Psoas muscle (tissue), 7 donors: ENCODE measurements at regions not wholly inside any gene's neighbourhood (a gene's known extent, or its start where the extent isn't known, plus 50 kb on each side); places are given as distances from the start of the nearest gene placed in this dataset.

Source experiments
- ATAC-seq, 4 donors: fragments of 200-7000 bp; cut with Tn5 transposase; one replicate each; pipeline ENCODE4 v1.9.1; 2020; ENCODE audit warnings: moderate library complexity in 3 of 4, mild to moderate bottlenecking in 2 of 4
- DNase-seq, 2 donors: peaks; one replicate each; pipeline ENCODE4 v3.0.0-alpha.2; 2020
- H3K27ac ChIP-seq: fragments of 200-600 bp; one replicate; pipeline ENCODE4 v1.8.0; 2022
- H3K27me3 ChIP-seq, 3 donors: fragments of 200-600 bp in 1 of 3; one replicate each; pipeline versions ENCODE4 v1.6.1 to v1.8.0; 2013 to 2022; ENCODE audit warnings: low read length in 2 of 3, mild to moderate bottlenecking in 2 of 3, moderate library complexity in 1 of 3; ENCODE audit not compliant: insufficient read depth in 3 of 3
- H3K36me3 ChIP-seq, 2 donors: fragments of 200-600 bp in 1 of 2; one replicate each; pipeline versions ENCODE4 v1.6.1 to v1.8.0; 2013 to 2022; ENCODE audit warnings: low read depth in 1 of 2, mild to moderate bottlenecking in 1 of 2, moderate library complexity in 1 of 2; ENCODE audit not compliant: insufficient read depth in 1 of 2
- H3K4me1 ChIP-seq: fragments of 200-600 bp; one replicate; pipeline ENCODE4 v1.8.0; 2022
- H3K4me3 ChIP-seq: fragments of 200-600 bp; one replicate; pipeline ENCODE4 v1.8.0; 2022; ENCODE audit warnings: mild to moderate bottlenecking
- H3K9me3 ChIP-seq: fragments of 200-600 bp; one replicate; pipeline ENCODE4 v1.8.0; 2022
- CTCF ChIP-seq: fragments of 200-600 bp; IDR thresholded peaks from one replicate; pipeline ENCODE4 v1.8.0; 2022; ENCODE audit warnings: antibody characterized with exemption
- WGBS, 3 donors: extraction: QIAGEN DNeasy Blood & Tissue Kit; methylation state at CpG; one replicate each; pipeline versions ENCODE4 v1.1.6 to v1.1.7; 2013; 5-methylcytosine and 5-hydroxymethylcytosine counted together
- intact Hi-C, 2 donors: fragments of 100-400 bp; cut with DNase I; formaldehyde crosslinking; loops; one replicate each; pipeline versions ENCODE4 v1.11.0 to v1.14.2; 2022
- donor health status: healthy with polysubstance abuse.
- donor health status: DM: no; HTN: no; CAD: no; lungs with moderate emphysema.
- donor health status: Bipolar disorder and iron deficiency.
- donor health status: healthy.
- donor health status: DM: yes; HTN: yes; CAD: no.
- donor health status: DM: no; HTN: no; CAD: no.
- donor health status: DM: yes; HTN: yes; CAD: no.

GRCh38 chr11:119856681-119857485, 127.9 kb upstream of the NECTIN1 start:
- ATAC-seq = no peak
- peaks cover 0 to 19% (median 3%) of the 10 kb centered on the region in 3 donors for H3K27me3 ChIP-seq
- no peaks in the 10 kb centered on the region for H3K36me3 ChIP-seq
- intact Hi-C loops = no loop called here
- no peak overlapping the region for H3K27ac ChIP-seq
- H3K4me3 ChIP-seq = no peak overlapping the region
- no peak for DNase-seq
- WGBS, 3 donors = 50 to 63% (median 61%) methylated on average over 10 of the region's 10 CpGs
- no peaks in the 10 kb centered on the region for H3K4me1 ChIP-seq
- no peaks in the 10 kb centered on the region for H3K9me3 ChIP-seq
- no peak for TF ChIP-seq CTCF

- peaks cover 0 to 6% (median 3%) of the 10 kb centered on the region in 3 donors for H3K27me3 ChIP-seq
- intact Hi-C loops = no loop called here
- no peak overlapping the region for H3K27ac ChIP-seq
- H3K4me3 ChIP-seq = no peak overlapping the region
- no peaks in the 10 kb centered on the region for H3K9me3 ChIP-seq
- 27 to 43% (median 33%) methylated on average over 1 of the region's 1 CpG for WGBS, 3 donors
- no peaks in the 10 kb centered on the region for H3K36me3 ChIP-seq
- no peaks in the 10 kb centered on the region for H3K4me1 ChIP-seq
- ATAC-seq (no peak), DNase-seq (no peak)
- TF ChIP-seq CTCF = no peak
These were observed 126.1 kb upstream of the NECTIN1 start for GRCh38 chr11:119855066-119855465.

- Histone ChIP-seq H3K4me1 (no peaks in the 10 kb centered on the region), H3K27me3 (peaks cover 0 to 3% (median 1%) of the 10 kb centered on the region in 3 donors), H3K36me3 (no peaks in the 10 kb centered on the region), H3K4me3 (no peak overlapping the region), H3K27ac (no peak overlapping the region), H3K9me3 (no peaks in the 10 kb centered on the region)
- ATAC-seq (no peak), DNase-seq (no peak)
- no peak for TF ChIP-seq CTCF
- intact Hi-C loops = no loop called here
- 80 to 87% (median 83%) methylated on average over 7 of the region's 7 CpGs for WGBS, 3 donors
These were observed 125.5 kb upstream of the NECTIN1 start for GRCh38 chr11:119854521-119854920.

GRCh38 chr11:119853581-119854360, 124.8 kb upstream of the NECTIN1 start:
- H3K27ac ChIP-seq = no peak overlapping the region
- H3K4me1 ChIP-seq = no peaks in the 10 kb centered on the region
- H3K27me3 ChIP-seq = peaks cover 0 to 3% (median 0%) of the 10 kb centered on the region in 3 donors
- no peaks in the 10 kb centered on the region for H3K36me3 ChIP-seq
- 87 to 94% (median 90%) methylated on average over 15 of the region's 15 CpGs for WGBS, 3 donors
- ATAC-seq (no peak), DNase-seq (no peak)
- no peak overlapping the region for H3K4me3 ChIP-seq
- intact Hi-C loops = no loop called here
- TF ChIP-seq CTCF = no peak
- H3K9me3 ChIP-seq = no peaks in the 10 kb centered on the region
